Esophagus muscularis mucosa (tissue), 3 donors: ENCODE measurements at regions not wholly inside any gene's neighbourhood (a gene's known extent, or its start where the extent isn't known, plus 50 kb on each side); places are given as distances from the start of the nearest gene placed in this dataset.

Experiments
- CTCF ChIP-seq, 3 experiments: fragments of 200-600 bp in 2 of 3; fragments of 450-650 bp in 1 of 3; sonication (generic) in 2 of 3; IDR thresholded peaks; one replicate each; pipeline ENCODE4 v1.5.1; 2017 to 2019; ENCODE audit warnings: antibody characterized with exemption in 3 of 3, mild to moderate bottlenecking in 2 of 3, moderate library complexity in 1 of 3
- POLR2A ChIP-seq: fragments of 450-650 bp; IDR thresholded peaks from one replicate; pipeline ENCODE4 v1.6.1; 2017; ENCODE audit warnings: antibody characterized with exemption, moderate library complexity, mild to moderate bottlenecking, low read depth
- POLR2AphosphoS5 ChIP-seq, 2 donors: sonication (generic); formaldehyde crosslinking; IDR thresholded peaks; one replicate each; pipeline ENCODE4 v1.6.1; 2017; ENCODE audit warnings: antibody characterized with exemption in 2 of 2

DNA sequence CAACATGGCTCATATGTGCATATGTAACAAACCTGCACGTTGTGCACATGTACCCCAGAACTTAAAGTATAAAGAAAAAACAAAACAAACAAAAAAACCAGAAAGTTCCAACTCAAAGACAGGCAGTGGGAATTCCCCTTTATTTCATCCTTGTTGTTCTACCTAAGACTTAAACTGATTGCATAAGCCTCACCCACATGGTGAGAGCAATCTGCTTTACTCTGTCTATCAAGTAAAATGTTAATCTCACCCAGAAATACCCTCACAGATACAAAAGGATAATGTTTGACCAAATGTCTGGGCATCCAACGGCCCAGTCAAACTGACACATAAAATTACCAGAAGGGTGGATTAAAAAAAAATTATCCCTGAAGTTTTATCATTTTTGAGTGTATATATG lies 190.9 kb upstream of the PLSCR5 start:
- TF ChIP-seq CTCF (IDR thresholded peaks at IDR 0.05) (no peak), POLR2A (no peak), POLR2AphosphoS5 (IDR thresholded peaks at IDR 0.05) (no peak)
